NCI-H345 treated with DMSO at 0.1 percent for 48 hours (cell line): ENCODE measurements at regions not wholly inside any gene's neighbourhood (a gene's known extent, or its start where the extent isn't known, plus 50 kb on each side); places are given as distances from the start of the nearest gene placed in this dataset.
"Not testable (repeated sequence)": the region's sequence is repeated elsewhere in the genome, so short reads cannot be mapped to it uniquely, and the experiment has no call there.

Experiments
- DNase-seq: peaks from one replicate; lab custom pipeline; 2025; ENCODE audit not compliant: unreplicated experiment; lab: John Stamatoyannopoulos, UW

DNA sequence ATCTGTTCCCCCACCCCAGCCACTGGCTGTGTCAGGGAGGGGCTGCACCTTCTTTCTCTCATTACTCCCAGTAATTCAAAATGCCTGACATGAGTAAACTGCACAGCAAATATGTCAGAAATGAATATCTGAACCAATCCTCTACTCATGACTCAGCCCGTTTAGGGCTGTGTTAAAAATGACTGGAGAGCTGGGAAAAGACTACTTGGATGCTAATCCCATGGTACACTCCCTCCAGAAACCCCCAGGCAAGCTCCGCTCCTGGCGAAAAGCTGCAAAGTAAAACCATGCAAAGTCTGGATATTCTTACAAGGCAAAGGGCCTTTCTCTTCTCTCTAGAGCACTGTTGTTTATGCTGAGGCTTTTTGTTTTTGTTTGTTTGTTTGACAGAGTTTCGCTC lies 448.1 kb upstream of the DYNLRB2 start:
- DNase-seq: no peak

DNA sequence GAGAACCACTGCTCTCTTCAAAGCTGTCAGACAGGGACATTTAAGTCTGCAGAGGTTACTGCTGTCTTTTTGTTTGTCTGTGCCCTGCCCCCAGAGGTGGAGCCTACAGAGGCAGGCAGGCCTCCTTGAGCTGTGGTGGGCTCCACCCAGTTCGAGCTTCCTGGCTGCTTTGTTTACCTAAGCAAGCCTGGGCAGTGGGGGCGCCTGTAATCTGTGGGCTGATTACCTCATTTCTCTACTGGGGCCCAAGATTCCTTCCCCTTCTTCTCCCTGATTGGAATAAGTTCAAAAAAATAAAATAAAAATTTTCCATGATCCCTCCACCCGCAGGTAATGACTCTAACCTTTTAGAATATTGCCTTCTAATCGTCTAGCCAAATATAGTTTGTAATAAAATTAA lies 449.3 kb upstream of the DYNLRB2 start:
- DNase-seq: not testable (repeated sequence)

DNA sequence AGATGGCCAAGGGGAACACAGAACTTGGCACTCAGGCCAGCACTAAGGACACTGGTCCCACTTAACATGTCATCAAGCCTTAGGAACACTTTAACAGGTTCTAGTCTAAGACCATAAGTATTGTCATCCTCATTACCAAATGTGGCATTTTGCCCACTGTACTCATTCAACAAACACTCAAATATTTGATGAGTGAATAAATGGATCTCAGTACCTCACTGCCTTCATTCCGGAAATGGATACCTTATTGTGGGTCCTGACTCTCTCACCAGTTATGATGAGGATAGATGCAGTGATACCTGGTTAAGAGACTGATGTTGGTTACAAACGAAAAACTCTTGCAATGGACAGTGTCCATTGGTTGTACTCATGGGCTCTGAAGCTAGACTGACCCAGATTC lies 455.2 kb upstream of the DYNLRB2 start:
- DNase-seq: no peak

DNA sequence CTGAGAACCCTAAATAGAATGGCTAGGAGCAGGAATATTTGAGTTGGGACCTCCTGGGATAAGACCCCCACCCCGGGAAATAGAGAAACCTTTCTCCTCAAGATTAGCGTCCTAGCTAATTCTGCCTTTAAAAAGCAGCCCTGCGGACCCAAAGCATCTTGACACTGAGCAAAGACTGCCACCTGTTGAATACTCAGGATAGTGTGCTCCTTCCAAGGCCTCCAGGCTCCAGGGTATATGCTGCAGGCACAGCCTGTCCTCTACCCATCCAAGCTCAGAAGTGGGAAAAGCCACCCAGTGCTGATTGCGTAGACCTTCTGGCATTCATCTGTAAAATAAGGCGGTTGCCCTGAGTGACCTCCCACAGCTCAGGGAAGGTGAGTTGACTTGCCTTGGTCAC lies 456.2 kb upstream of the DYNLRB2 start:
- no peak for DNase-seq

DNA sequence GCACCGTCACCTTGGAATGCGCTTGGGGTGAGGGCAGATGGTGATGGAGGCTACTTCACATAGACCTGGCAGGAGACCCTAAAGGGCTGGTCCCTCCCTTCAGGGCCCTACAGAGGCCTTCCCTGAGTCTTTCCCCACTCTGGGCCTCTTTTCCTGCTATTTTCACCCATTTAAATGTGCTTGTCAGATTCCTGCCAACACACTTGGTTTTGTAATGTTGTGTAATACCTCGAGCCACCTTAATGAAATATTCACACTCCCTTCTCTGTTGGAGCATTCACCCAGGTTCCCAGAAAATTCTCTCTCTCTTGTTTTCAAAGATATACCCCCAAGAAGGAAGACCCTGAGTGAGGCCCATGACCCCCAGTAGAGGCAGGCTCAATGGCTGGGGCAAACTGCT lies 456.6 kb upstream of the DYNLRB2 start:
- no peak for DNase-seq

DNA sequence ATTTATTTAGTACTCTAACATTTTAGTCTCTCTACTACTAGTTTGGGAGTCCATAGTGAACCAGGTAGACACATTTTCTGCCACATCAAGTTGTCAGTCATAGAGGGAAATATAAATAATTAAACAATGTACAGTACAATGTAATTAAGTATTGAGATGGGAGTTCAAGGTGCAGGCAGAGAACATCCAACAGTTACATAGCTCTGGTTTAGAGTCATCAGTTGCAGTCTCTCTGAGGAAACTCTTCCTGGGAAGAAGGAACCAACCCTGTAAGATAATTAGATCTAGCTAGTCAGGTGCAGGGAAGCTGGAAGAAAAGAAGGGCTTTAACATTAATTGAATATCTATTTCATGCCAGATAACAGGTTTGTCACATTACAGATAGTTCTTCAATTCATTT lies 457.9 kb upstream of the DYNLRB2 start:
- no peak for DNase-seq

DNA sequence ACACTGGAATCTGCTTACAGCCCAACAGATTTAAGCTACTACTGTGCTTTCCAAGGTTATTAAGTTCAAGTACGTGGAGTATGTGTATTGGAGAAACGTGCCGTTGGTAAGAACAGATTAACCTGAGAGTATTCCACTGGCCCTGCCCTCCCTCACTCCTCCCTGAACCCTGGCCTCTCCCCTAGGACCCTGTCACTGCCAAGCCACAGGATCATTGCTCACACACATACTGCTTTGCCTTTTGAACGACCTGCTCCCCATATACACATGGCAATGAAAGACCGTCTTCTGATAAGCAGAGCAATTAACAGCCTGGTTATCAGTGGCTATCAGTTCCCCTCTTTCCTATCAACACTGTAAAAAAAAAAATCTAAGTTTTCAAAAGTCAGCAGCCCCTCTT lies 458.9 kb upstream of the DYNLRB2 start:
- no peak for DNase-seq

DNA sequence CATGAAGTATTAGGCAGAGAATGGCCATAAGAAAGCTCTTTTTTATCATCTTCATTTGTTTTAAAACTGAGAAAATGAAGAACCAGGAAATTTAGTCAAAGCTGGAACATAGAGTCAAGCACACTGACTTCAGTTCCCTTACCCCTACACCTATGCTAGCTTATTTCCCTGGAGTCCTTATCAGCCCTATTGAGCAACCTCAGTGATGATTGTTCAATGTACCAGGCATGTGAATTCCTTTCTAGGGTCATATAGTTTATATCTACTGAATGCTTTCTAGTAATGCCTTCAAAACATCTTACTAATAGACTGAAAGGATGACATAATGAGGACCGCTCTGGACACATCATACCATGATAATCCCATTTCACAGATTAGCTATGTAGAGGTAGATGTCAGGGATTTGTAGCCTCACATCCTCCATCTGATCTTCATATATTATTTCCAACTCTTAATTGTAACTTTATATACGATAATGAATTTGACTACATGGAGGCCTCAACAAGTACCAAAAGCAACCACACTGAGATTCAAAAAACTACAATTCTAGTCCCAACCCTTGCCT lies 460.4 kb upstream of the DYNLRB2 start:
- DNase-seq: no peak

DNA sequence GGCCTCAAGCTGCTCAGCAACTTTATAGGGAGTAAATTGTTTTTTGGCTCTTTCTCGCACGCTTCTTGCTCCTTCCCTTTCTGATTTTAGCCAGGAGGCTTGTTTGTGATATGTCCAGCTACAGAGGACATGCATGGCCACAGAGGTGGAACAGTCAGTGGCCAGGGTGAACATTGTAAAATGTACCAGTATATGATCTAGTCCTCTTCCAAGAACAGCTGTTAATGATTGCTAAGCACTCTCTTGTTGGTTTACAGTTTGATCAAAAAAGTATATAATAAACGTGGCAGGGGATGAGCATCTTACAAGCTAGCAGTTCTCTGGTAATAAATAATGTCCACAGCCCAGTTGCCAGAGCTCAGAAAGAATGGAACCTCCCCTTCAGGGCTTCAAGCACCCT lies 461.7 kb upstream of the DYNLRB2 start:
- no peak for DNase-seq

DNA sequence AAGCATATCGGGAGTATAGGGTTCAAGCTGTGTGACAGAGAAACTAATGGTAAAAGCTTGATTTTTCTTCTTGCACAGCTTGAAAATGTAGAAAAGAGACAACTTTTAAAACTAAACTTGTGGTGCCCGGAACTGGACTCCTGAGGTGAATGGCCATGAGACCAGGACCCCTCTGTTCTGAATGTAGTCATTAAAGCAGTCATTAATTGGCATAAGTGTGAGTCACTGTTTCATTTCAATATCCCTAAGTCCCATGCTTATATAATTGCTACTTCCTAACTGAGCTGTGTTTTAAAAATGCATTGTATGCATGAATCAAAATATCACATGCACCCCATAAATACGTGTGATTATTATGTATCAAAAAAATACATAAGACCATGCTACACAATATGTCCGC lies 463.1 kb upstream of the DYNLRB2 start:
- DNase-seq: no peak

DNA sequence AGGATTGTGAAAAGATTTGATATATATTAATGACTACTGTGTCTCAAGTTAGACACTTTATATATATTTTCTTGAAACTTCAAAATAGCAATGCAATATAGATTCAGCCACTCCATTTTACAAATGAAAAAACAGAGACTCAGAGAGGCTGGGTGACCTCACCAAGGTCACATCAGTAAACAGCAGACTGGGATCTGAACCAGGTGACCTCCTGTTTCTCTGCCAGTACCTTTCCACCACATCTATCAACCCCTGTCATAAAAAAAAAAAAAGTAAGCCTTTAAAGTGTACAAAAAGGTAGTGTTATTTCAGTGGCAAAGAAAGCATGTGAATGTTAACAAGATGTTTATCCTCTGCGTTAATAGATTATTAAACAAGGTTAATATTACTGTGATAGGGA lies 466.5 kb upstream of the DYNLRB2 start:
- no peak for DNase-seq

DNA sequence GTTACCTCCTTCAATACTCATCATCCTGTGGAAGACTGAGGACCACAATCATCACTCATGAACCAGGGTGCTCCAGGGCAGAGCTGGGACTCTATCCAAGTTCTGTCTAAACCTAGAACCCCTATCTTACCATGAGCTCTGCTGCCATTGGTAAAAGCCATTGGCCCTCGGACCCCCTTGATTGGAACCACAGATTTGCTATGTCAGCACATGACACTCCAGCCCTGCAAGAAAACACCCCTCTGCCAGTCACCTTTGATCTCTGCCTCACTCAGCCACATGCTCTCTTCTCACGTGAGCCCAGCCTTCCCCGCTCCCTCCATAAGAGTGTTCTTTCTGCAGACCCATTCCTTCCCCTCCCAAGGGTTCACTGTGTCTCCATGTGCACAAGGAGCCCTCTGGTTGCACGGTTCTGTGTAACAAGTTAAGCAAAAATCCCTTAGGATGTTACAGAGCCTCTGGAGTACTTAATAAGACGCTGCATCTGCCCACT lies 468.8 kb upstream of the DYNLRB2 start:
- no peak for DNase-seq

DNA sequence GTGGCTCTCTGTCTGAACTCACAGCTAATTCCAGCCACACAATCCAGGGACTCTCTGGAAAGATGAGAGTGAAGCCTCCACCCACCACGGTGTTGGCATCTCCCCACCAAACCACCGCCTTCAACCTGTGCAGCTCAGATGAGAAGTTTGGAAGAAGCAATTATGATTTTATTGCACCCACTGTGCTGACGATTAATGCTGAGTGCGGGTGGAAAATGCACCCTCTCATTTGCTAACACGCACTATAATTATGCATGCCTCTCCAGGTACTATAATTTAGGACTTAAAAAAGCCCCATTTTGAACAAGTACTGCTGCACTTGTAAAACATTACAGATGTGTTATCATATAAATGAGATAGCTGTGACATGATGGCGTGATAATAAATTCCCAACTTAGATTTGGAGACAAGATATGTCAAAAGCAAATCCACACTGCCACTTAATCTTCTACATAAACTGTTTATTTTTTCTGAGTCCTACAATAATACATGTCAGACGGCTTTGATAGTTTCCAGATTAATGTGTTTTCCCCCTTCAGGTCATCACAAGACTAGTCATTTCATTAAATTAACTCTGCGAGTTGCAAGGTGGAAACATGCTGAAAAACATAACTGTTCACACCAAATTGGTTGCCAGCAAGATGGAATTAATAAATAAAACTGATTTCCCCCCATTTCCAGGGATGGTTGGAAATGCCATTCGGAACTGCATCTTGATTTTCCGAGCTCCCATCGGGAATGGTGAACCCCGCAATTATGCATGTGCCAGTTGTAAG lies 466.5 kb upstream of the MAF start:
- no peak for DNase-seq

DNA sequence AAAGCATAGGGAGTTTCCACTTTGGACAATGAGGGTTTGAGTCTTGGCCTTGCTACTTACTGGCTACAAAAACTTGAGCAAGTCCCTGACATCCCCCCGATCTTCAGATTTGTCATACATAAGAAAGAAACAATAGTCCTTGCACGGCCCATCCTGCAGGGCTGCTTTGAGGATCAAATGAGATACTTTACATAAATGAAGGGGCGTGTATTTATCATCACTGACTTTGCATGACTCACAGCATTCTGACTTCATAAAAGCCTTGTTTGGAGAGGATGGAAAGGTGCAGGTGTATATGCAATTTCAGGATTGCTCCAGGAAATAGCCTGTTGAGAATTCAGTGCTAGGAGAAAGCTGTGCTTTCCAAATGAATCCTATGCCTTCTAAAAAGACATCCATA lies 465.0 kb upstream of the MAF start:
- DNase-seq: no peak

DNA sequence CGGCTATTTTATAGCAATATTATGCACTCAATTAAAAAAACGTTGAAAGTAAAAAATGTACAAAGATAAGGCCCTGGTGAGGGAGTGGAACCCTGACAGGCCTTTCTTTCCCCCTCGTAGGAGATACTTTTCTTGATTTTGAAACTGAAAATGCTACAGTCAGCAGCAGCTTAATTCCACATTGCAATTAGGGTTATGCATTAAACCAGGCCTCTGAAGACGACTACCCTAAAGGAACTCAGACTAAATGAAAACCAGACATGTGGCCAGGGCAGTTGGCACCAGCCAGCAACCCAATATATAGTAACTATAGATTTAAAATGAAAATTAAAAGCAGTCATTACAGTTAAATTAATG lies 463.2 kb upstream of the MAF start:
- DNase-seq: no peak

DNA sequence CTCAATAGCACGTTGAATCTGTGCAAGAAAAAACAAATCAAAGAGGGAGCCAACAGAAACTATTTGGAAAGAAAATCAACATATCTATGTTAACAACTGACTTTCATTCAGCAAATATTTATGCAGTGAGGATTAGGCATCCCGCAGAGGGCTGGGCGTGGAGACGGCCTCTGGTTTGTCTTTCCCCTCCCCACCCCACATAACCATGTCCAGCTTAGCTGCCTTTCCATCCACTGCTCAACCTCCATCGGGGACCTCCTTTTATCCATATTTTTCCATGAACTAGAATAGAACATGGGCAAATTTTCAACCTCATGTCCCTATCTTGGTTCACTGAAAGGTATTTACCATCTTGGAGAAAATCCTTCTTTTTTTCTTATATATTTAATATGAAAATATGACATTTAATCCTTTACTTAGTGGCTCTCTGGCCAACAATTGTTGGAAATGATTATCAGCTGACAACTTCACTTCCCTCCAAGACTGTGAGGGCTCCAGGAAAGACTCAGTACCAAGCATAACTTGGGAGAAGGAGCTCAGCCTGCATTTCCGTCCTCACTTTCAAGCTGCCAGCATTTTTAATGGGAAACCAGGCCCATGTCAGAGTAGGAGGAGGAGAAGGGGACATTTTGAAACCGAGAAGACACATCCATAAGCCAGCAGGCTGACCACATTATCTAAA lies 462.6 kb upstream of the MAF start:
- no peak for DNase-seq

DNA sequence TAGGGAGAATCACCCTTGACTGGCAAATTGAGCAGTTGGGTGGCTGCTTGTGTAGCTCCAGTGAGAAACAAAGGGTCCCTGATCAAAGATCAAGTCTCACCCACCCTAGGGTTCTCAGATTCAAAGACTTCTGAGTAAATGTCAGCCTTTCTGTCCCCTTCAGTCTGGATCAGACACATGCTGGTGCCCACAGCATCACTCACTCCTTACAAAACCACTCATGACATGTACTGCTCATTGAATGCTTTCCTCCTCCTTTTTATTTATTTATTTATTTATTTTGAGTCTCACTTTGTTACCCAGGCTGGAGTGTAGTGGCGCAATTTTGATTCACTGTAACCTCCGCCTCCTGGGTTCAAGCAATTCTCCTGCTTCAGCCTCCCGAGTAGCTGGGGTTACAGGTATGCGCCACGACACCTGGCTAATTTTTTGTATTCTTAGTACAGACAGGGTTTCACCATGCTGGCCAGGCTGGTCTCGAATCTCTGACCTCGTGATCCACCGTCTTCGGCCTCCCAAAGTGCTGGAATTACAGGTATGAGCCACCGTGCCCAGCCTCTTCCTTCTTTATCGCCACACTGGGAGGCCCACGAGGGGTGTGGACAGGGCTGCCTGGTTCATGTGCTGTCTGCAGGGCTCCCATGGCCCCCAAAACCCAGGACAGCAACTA lies 462.0 kb upstream of the MAF start:
- DNase-seq: no peak

DNA sequence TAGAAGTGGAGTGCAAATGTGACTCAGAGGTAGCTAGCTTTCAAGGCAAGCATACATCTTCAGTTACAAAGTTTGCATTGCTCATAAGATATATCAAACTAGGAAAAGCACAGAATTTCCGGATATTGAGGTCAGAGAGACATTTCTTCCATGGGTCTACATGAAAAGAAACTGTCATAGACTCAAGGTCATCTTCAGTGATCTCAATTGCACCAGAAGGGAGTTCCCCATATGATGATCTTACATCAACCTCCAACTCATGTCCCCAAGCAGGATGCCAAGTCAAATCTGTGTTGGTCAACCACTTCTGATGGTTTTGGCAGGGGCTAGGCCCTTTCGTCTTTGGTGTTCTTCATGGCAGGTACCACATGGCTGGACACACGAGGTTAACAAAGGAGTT lies 459.9 kb upstream of the MAF start:
- no peak for DNase-seq

DNA sequence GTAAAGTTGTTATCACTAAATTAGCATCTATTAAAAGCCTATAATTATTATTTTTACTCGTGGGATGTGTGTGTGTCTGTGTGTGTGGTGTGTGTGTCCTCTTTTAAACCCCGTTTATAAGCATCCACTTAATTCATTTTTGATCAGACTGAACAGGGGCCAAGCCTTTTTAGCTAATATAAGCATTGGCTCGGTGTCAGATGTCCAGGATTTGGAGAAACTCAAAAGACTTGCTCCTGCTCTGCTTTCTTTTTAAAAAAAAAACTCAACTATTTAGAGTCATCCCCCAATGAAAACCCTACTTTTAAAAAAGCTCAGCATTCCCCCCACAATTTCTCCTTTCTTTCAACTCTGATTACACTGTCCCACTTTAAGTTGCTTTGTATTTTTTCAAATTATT lies 459.3 kb upstream of the MAF start:
- no peak for DNase-seq

DNA sequence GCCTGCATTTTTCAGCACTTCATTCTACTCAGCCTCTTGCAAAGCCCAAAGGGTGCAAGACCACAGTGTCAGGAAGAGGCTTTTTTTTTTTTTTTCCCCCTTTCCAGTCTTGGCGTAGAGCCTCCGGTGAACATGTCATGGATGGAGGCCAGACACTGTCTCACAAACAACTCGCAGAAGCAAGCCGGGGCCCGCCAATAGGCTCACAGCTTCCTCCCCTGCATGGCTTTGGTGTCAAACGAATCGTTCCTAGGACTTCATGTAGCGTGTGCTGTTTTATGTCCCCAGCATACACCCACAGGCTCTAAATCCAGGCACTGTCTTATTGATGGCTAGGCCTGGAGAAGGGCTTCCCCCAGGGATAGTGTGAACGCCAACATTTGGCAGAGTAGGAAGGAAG lies 457.7 kb upstream of the MAF start:
- no peak for DNase-seq

DNA sequence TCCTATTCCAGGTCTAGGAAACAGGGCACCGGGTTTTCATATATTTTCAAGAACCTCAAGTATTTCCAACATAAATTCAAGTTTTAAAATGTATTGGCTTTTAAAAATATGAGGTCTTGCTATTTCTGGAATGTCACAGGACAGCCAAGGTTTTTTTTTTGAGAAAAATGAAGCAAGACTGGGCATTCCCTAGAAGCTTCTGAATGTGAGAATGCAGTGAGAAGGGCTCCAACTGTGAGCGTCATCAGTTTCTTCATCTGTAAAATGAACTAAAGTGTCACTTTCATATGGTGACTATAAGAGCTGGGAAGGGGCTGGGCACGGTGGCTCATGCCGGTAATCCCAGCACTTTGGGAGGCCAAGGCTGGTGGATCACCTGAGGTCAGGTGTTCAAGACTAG lies 455.8 kb upstream of the MAF start:
- no peak for DNase-seq

DNA sequence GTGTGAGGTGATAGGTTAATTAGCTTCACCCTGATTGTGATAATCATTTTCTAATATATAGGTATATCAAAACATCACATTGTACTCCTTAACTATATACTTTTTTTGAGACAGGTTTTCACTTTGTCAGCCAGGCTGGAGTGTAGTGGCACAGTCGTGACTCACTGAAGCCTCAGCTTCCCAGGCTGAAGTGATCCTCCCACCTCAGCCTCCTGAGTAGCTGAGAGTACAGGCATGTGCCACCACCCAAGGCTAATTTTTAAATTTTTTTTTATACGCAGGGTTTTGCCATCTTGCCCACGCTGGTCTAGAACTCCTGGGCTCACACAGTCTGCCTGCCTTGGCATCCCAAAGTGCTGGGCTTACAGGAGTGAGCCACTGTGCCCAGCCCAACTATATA lies 455.3 kb upstream of the MAF start:
- DNase-seq: no peak
